GM10266 (cell line): ENCODE measurements at regions not wholly inside any gene's neighbourhood (a gene's known extent, or its start where the extent isn't known, plus 50 kb on each side); places are given as distances from the start of the nearest gene placed in this dataset.
"Not testable (repeated sequence)": the region's sequence is repeated elsewhere in the genome, so short reads cannot be mapped to it uniquely, and the experiment has no call there.

ENCODE experiments used
- DNase-seq: peaks from one replicate; pipeline ENCODE4 v3.0.0; 2012; ENCODE audit errors: extremely low spot score
- TF ChIP-seq, protein P1 (sequence below): IDR thresholded peaks from 2 replicates; pipeline ENCODE4 v1.5.1; 2012; ENCODE audit warnings: mild to moderate bottlenecking, low read depth; ENCODE audit not compliant: control insufficient read depth, insufficient read depth; ENCODE audit errors: missing control alignments

DNA sequence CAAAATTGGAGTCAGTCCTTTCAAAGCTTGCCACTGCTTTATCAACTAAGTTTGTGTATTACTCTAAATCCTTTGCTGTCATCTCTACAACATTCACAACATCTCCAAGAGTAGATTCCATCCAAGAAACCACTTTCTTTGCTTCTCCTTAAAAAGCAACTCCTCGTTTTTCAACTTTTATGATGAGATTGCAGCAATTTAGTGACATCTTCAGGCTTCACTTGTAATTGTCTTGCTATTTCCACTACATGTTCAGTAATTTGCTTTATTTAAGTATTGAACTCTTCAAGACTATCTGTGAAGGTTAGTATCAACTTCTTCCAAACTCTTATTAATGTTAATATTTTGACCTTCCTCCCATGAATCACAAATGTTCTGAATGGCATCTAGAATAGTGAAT, 747.9 kb downstream of the TMTC2 start:
- no peak for DNase-seq
- TF ChIP-seq, protein P1, sequence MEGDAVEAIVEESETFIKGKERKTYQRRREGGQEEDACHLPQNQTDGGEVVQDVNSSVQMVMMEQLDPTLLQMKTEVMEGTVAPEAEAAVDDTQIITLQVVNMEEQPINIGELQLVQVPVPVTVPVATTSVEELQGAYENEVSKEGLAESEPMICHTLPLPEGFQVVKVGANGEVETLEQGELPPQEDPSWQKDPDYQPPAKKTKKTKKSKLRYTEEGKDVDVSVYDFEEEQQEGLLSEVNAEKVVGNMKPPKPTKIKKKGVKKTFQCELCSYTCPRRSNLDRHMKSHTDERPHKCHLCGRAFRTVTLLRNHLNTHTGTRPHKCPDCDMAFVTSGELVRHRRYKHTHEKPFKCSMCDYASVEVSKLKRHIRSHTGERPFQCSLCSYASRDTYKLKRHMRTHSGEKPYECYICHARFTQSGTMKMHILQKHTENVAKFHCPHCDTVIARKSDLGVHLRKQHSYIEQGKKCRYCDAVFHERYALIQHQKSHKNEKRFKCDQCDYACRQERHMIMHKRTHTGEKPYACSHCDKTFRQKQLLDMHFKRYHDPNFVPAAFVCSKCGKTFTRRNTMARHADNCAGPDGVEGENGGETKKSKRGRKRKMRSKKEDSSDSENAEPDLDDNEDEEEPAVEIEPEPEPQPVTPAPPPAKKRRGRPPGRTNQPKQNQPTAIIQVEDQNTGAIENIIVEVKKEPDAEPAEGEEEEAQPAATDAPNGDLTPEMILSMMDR, result no peak

DNA sequence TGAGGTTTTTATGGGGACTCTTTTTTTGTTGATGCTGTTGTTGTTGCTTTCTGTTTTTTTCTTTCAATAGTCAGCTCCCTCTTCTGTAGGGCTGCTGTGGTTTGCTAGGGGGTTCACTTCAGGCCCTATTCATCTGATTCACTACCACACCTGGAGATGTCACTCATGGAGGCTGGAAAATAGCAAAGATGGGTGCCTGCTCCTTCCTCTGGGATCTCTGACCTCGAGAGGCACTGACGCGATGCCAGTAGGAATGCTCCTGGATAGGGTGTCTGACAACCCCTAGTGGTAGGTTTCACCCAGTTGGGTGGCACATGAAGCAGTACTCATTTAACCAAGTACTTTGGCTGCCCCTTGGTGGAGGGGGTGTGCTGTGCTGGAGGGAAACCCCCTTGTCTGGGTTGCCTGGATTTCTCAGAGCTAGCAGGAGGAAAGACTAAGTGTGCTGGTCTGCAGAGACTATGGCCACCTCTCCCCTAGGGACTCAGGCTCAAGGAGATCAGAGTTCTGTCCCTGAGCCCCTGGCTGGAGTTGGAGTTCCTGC, 745.5 kb downstream of the TMTC2 start:
- DNase-seq, result no peak
- TF ChIP-seq, protein P1, result no peak

DNA sequence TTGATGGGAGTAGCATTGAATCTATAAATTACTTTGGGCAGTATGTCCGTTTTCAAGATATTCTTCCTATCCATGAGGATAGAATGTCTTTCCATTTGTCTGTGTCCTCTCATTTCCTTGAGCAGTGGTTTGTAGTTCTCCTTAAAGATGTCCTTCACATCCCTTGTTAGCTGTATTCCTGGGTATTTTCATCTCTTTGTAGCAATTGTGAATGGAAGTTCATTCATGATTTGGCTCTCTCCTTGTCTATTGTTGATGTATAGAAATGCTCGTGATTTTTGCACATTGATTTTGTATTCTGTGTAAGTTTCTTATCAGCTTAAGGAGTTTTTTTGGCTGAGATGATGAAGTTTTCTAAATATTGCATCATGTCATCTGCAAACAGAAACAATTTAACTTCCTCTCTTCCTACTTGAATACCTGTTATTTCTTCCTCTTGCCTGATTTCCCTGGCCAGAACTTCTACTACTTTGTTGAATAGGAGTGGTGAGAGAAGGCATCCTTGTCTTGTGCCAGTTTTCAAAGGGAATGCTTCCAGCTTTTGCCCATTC, 741.0 kb downstream of the TMTC2 start:
- not testable (repeated sequence) for DNase-seq

DNA sequence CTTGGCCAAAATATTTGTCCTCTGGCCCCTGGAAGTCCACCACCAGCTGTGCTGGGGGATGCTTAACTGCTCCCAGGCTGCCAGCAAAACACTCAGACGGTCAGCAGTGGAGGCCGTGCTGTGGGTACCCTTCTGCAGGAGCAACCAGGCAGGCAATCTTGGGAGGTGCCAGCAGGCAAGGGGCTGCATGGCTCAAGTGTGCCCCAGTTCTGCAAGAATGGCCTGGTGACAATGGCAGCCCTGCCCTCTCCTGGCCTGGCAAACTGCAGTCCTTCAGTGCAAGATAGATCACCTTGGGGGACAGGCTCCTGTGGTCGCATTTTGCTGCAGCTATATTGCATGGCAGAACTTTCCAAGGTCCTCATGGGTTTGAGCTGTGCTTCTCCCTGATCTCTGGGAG, 728.3 kb downstream of the TMTC2 start:
- TF ChIP-seq, protein P1, result no peak
- DNase-seq, result no peak

DNA sequence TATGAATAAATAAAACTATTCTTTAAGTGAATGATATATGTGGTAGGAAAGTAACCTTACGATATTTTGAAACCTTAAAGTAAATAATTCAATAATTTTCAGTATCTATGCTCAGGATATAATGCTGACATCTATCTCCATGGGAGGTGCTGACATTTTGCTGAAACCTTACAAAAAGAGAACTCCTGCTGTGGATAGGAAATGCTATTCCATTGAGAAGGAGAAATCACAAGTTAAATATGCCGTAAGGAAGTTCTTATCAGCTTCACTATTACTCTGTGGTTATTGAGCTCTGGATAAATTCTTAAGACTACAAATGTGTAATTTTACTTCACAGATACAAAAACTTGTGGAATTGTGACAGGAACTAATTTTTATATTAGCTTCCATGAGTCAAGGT, 722.1 kb downstream of the TMTC2 start:
- TF ChIP-seq, protein P1, result no peak

DNA sequence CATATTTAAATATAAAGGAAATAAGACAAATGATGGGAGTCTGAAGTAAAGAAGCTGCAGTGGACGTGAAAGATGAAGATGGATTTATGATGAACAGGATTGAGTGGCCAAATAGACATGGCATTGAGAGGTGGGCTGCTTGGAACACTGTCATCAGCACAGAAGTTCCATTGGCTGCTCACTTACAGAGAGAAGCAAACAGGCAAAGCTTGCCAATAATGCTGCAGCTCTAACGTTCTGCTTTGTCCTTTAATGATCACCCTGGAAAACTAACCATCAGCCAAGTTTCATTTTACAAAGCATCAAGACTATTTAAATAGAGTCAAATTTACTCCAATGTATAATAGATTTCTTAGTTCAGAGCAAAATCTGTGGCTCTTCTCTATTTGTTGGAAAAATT, 721.4 kb downstream of the TMTC2 start:
- TF ChIP-seq, protein P1, result no peak
- no peak for DNase-seq

More for the DNA sequence above, 722.1 kb downstream of the TMTC2 start:
- no peak for DNase-seq

DNA sequence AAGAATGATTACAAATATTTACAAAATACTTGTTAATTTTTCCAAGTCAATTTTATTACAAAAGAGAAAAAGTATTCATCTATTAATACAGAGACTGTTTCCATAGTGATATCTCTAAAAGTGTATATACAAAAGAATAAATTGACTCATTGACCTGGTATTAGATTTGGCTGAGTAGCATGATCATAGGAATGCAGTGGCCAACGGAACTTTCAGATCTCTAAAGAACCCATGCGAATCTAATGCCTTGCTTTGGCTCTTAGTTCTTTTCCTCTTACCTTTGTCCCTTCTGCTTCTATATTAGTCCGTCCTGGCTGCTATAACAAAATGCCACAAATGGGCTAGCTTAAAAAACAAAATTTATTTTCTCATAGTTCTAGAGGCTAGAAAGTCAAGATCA, 717.8 kb downstream of the TMTC2 start:
- DNase-seq, result no peak
- TF ChIP-seq, protein P1, result no peak

DNA sequence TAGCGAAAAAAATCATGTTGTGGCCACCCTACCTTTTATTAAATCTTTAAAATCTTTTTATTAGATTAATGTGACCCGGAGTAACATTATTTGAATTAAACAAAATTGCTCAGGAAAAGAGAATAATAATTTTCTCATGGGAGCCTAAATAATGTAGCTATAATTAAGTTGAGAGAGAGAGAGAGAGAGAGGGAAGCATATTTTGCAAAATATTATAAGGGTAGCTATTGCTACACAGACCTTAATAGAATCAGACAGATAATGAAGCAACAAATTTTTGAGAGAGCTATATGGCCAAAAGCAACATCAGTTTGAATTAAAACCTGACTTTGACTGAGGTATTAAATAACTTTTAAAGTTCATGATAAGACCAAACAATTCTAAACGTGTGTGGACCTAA, 703.5 kb downstream of the TMTC2 start:
- TF ChIP-seq, protein P1, result no peak
- DNase-seq, result no peak
